Left forelimb (tissue), 1 donor: ENCODE measurements at regions not wholly inside any gene's neighbourhood (a gene's known extent, or its start where the extent isn't known, plus 50 kb on each side); places are given as distances from the start of the nearest gene placed in this dataset.
"Not testable (repeated sequence)": the region's sequence is repeated elsewhere in the genome, so short reads cannot be mapped to it uniquely, and the experiment has no call there.

Source experiments
- DNase-seq: peaks from one replicate; pipeline ENCODE4 v3.0.0-alpha.2; 2018; ENCODE audit warnings: low spot score

DNA sequence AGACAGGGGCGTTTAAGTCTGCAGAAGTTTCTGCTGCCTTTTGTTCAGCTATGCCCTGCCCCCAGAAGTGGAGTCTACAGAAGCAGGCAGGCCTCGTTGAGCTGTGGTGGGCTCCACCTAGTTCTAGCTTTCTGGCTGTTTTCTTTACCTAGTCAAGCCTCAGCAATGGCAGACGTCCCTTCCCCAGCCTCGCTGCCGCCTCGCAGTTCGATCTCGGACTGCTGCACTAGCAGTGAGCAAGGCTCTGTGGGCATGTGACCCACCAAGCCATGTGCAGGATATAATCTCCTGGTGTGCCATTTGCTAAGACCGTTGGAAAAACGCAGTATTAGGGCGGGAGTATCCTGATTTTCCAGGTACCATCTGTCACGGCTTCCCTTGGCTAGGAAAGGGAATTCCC lies 742.7 kb upstream of the NRXN1 start:
- not testable (repeated sequence) for DNase-seq

GRCh38 chr2:51760441-51760840 lies 728.5 kb upstream of the NRXN1 start:
- DNase-seq = no peak

GRCh38 chr2:51758081-51758480 lies 726.1 kb upstream of the NRXN1 start:
- DNase-seq = no peak

GRCh38 chr2:51734115-51734514 lies 702.2 kb upstream of the NRXN1 start:
- DNase-seq = no peak

- DNase-seq = no peak
These were observed 691.8 kb upstream of the NRXN1 start for GRCh38 chr2:51723691-51724090.

DNA sequence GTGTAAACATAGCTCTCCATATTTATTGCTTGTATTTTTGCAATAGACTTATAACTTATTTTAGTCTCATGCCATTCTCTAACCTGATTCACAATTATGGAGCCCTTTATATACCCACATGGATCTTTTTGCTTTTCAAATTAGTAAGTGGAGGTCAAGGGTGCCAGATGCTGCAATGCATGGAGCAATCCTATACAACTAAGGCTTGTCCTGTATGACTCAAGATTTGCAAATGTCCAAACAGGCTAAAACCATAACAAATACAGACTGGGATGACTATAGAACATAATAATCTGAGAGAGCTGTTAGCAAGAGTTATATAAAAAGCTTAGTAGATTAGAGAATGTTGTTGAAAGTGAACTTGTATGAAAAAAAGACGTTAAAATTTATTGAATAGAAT lies 690.4 kb upstream of the NRXN1 start:
- no peak for DNase-seq

- no peak for DNase-seq
These were observed 688.9 kb upstream of the NRXN1 start for GRCh38 chr2:51720826-51721225.

GRCh38 chr2:51718881-51719280 lies 686.9 kb upstream of the NRXN1 start:
- DNase-seq = no peak

- no peak for DNase-seq
These were observed 685.4 kb upstream of the NRXN1 start for GRCh38 chr2:51717312-51717711.

- DNase-seq = no peak
These were observed 679.8 kb upstream of the NRXN1 start for GRCh38 chr2:51711766-51712165.

- DNase-seq = no peak
These were observed 678.3 kb upstream of the NRXN1 start for GRCh38 chr2:51710222-51710621.

GRCh38 chr2:51707625-51708024 lies 675.7 kb upstream of the NRXN1 start:
- no peak for DNase-seq

DNA sequence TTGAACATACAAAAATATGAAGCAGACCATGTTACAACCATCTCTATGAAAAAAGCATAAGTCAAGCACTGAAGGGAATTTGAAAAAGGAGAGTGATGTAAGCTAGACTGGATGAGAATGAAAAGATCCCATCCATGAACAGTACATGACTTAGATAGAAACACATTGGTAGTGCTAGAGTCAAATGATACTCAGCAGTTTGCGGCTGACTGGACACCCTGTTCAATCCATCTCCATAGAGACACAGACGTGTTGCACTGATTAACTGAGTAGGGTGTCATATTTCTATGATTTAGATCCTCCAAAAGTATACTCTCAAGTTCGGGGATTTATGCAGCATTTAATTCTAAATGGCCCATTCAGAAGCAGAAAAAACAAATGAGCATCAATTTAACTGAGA lies 674.3 kb upstream of the NRXN1 start:
- DNase-seq = no peak

- DNase-seq = no peak
These were observed 673.5 kb upstream of the NRXN1 start for GRCh38 chr2:51705417-51705816.

- DNase-seq = no peak
These were observed 666.1 kb upstream of the NRXN1 start for GRCh38 chr2:51698021-51698420.

- DNase-seq = no peak
These were observed 665.2 kb upstream of the NRXN1 start for GRCh38 chr2:51697095-51697494.

DNA sequence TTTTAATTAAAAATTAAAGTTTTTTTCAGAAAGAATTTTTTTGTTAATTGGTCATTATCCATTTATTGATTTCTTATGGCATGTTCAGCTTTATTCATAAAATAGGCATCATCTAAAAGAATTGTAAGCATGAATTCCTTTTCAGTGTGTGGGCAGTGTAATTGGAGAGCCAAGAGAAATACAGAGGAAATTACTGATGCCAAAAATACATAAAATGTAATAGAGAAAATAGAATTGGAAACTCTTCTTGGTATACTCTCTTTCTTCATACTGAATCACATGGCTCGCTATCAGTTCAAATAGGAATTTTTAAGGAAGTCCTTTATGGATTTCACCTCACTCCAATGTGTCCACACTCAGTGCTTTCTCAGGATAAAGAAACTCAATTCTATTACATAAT lies 663.6 kb upstream of the NRXN1 start:
- no peak for DNase-seq

DNA sequence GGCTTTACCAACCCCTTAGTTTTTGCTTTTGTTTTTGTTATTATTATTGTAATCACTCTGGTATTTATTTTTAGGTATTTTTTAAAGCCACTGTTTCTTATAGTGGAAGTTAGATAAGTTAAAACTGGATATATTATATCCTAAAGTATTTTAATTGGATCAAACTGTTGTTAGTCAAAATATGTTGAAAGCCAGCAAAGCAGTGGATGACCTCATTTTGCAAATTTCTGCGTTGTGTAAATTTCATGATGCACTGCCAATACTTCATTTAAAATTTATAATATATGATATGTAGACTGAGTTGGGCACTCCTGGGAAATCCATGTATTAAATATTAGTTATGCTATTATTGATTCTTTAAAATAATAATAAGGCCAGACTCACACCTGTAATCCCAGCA lies 661.7 kb upstream of the NRXN1 start:
- no peak for DNase-seq

- no peak for DNase-seq
These were observed 649.9 kb upstream of the NRXN1 start for GRCh38 chr2:51681854-51682253.

- no peak for DNase-seq
These were observed 641.7 kb upstream of the NRXN1 start for GRCh38 chr2:51673628-51674027.

GRCh38 chr2:51667679-51668078 lies 635.7 kb upstream of the NRXN1 start:
- DNase-seq = no peak

GRCh38 chr2:51662187-51662586 lies 630.3 kb upstream of the NRXN1 start:
- no peak for DNase-seq

- DNase-seq = no peak
These were observed 625.9 kb upstream of the NRXN1 start for GRCh38 chr2:51657849-51658248.

DNA sequence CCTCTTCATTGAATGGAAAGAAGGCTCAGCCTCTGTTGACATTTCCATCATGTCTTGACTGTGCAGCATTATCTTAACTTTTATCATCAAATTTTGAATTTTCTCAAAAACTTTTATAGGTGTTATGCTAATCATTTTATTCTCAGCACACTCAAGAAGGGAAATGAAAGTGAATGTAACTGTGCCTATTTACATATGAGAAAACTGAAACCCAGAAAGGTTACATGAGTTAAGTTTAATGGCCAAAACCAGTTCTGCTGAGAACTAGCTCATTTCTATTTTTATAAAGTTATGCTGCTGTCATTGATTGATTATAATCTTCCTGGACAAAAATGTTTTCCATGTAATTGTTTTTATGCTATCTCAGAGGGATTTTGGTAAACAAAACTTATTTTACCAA lies 618.8 kb upstream of the NRXN1 start:
- DNase-seq = no peak

DNA sequence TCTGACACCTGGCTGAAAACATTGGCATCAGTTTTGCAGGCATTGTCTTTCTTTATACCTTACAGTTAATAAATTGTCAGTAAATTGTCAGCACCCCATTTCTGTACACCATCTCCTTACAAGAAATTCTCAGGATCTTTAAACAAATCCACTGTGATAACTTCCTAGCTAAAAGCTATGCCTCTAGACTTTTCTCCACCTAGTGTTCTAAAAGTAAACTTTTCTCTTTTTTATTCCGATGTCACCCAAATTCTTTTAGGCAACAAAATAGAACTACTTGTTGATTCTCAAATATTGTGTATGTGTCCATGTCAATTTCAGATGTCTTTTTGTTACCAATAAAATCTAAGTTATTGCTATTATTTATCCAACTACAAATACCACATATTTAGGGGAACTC lies 617.4 kb upstream of the NRXN1 start:
- no peak for DNase-seq
